Karpas-422 (cell line): ENCODE measurements at regions not wholly inside any gene's neighbourhood (a gene's known extent, or its start where the extent isn't known, plus 50 kb on each side); places are given as distances from the start of the nearest gene placed in this dataset.
"Not testable (repeated sequence)": the region's sequence is repeated elsewhere in the genome, so short reads cannot be mapped to it uniquely, and the experiment has no call there.

Experiments used
- DNase-seq: peaks from one replicate; pipeline ENCODE4 v3.0.0-alpha.2; 2015
- H2AFZ ChIP-seq: fragments of 200-600 bp; sonication (generic); 2 replicates; pipeline ENCODE4 v1.6.1; 2014; ENCODE audit warnings: antibody characterized with exemption, low read length, mixed read lengths
- H3K27ac ChIP-seq: fragments of 200-600 bp; sonication (generic); 2 replicates; pipeline ENCODE4 v1.5.1; 2014; ENCODE audit warnings: mild to moderate bottlenecking, low read length, moderate library complexity
- H3K27me3 ChIP-seq: fragments of 200-600 bp; sonication (generic); 2 replicates; pipeline ENCODE4 v1.6.1; 2014; ENCODE audit warnings: low read length, mixed read lengths
- H3K36me3 ChIP-seq: fragments of 200-600 bp; sonication (generic); 2 replicates; pipeline ENCODE4 v1.6.1; 2014; ENCODE audit warnings: low read length, mixed read lengths; ENCODE audit not compliant: insufficient read depth
- H3K4me1 ChIP-seq: fragments of 200-600 bp; sonication (generic); 2 replicates; pipeline ENCODE4 v1.6.1; 2014; ENCODE audit warnings: mild to moderate bottlenecking, low read length, mixed read lengths
- H3K4me2 ChIP-seq: fragments of 200-600 bp; sonication (generic); 2 replicates; pipeline ENCODE4 v1.6.1; 2014; ENCODE audit warnings: low read length, low read depth, mild to moderate bottlenecking; ENCODE audit not compliant: poor library complexity, severe bottlenecking
- H3K4me3 ChIP-seq: fragments of 200-600 bp; sonication (generic); 2 replicates; pipeline ENCODE4 v1.5.1; 2014; ENCODE audit warnings: mild to moderate bottlenecking, antibody characterized with exemption, low read length, mixed read lengths
- H3K79me2 ChIP-seq: fragments of 200-600 bp; sonication (generic); 2 replicates; pipeline ENCODE4 v1.6.1; 2014; ENCODE audit warnings: mild to moderate bottlenecking, low read length, mixed read lengths
- H3K9ac ChIP-seq: fragments of 200-600 bp; sonication (generic); 2 replicates; pipeline ENCODE4 v1.6.0; 2014; ENCODE audit warnings: low read length
- H3K9me2 ChIP-seq: fragments of 200-600 bp; sonication (generic), shearing (Covaris generic); replicated peaks from 2 replicates; pipeline ENCODE4 v1.6.0; 2014; ENCODE audit warnings: mild to moderate bottlenecking, low read length, moderate library complexity; ENCODE audit not compliant: insufficient read depth
- H3K9me3 ChIP-seq: fragments of 300-700, 200-600 bp; sonication (generic); 2 replicates; pipeline ENCODE4 v1.6.1; 2014; ENCODE audit warnings: low read length, mixed read lengths
- H4K20me1 ChIP-seq: fragments of 200-600 bp; sonication (generic); 2 replicates; pipeline ENCODE4 v1.6.1; 2014; ENCODE audit warnings: mild to moderate bottlenecking, antibody characterized with exemption, low read length, low read depth; ENCODE audit not compliant: insufficient read depth

DNA sequence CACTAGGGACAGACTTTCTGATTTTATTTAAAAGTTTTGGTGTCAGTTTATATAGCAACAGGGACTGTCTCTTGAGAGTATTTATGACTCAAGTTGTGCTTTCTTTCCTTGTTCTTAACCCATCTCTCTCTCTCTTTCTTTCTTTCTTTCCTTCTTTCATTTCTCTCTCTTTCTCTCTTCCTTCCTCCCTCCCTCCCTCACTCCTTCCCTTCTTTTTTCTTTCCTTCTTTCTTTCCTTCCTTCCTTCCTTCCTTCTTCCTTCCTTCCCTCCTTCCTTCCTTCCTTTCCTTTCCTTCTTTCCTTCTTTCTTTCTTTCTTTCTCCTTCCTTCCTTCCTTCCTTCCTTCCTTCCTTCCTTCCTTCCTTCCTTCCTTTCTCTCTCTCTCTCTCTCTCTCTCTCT lies 77.8 kb upstream of the PODXL start:
- not testable (repeated sequence) for H3K9me2 ChIP-seq, H2AFZ ChIP-seq

DNA sequence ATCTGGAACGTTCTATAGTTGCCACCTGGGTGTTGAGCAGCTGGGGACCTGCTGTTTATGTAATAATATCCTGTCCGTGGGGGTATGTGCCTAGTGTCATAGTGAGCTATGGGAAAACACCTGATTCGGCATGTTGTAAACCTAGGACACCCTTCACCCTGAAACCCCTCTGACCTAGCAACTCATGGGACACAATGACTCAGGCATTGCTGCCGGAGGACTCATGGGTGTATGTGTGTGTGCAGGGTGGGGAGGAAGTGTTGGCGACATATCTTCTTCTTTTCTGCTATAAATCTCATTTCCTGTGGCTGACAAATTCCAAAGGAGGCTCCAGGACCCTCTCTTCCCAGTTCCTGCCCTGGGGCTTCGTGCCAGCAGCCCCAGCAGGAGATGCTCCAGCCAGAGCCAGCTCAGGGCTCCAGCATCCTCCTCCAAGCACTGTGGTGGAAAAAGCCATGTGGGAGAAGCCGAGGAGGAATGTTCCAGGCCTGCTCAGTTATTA lies 77.0 kb upstream of the PODXL start:
- H3K9me3 ChIP-seq = no peaks in the 10 kb centered on the region
- H3K4me3 ChIP-seq = no peak overlapping the region
- H3K4me1 ChIP-seq = no peaks in the 10 kb centered on the region
- no peak overlapping the region for H3K4me2 ChIP-seq
- H3K27ac ChIP-seq = no peak overlapping the region
- no peaks in the 10 kb centered on the region for H3K27me3 ChIP-seq
- no peaks in the 10 kb centered on the region for H3K36me3 ChIP-seq
- H3K9ac ChIP-seq = no peak overlapping the region
- DNase-seq = no peak
- H4K20me1 ChIP-seq = no peaks in the 10 kb centered on the region
- no peak overlapping the region for H2AFZ ChIP-seq
- H3K9me2 ChIP-seq = no peaks in the 10 kb centered on the region
- no peaks in the 10 kb centered on the region for H3K79me2 ChIP-seq

More for the DNA sequence above, 77.8 kb upstream of the PODXL start:
- not testable (repeated sequence) for H3K27me3 ChIP-seq, H3K36me3 ChIP-seq, H3K9ac ChIP-seq, DNase-seq, H3K79me2 ChIP-seq, H4K20me1 ChIP-seq, H3K4me2 ChIP-seq, H3K27ac ChIP-seq, H3K4me1 ChIP-seq, H3K9me3 ChIP-seq, H3K4me3 ChIP-seq

DNA sequence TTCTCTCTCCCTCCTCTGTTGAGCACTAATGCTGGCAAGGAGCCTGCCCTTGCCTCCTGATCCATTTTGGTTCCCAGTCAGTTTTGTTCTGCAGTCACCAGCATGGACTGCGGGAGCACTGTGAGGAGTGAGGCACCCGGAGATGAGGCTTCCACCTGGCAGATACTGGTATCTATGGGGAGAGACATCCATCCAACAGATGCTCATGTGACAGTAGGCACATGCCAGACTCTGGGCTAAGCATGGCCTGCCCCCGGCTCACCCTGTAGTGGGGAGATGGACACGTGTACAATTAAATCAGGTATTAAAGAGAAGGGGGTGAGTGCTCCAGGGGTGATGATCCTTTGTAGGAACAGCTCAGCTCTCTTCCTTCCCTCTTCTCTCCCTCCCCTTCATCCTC lies 74.0 kb upstream of the PODXL start:
- H3K9ac ChIP-seq = no peak overlapping the region
- DNase-seq = no peak
- H3K36me3 ChIP-seq = no peaks in the 10 kb centered on the region
- H3K79me2 ChIP-seq = no peaks in the 10 kb centered on the region
- no peak overlapping the region for H3K4me2 ChIP-seq
- H4K20me1 ChIP-seq = no peaks in the 10 kb centered on the region
- H3K4me1 ChIP-seq = no peaks in the 10 kb centered on the region
- H3K4me3 ChIP-seq = no peak overlapping the region
- no peaks in the 10 kb centered on the region for H3K9me3 ChIP-seq
- no peak overlapping the region for H2AFZ ChIP-seq
- no peaks in the 10 kb centered on the region for H3K9me2 ChIP-seq
- no peaks in the 10 kb centered on the region for H3K27me3 ChIP-seq
- H3K27ac ChIP-seq = no peak overlapping the region

DNA sequence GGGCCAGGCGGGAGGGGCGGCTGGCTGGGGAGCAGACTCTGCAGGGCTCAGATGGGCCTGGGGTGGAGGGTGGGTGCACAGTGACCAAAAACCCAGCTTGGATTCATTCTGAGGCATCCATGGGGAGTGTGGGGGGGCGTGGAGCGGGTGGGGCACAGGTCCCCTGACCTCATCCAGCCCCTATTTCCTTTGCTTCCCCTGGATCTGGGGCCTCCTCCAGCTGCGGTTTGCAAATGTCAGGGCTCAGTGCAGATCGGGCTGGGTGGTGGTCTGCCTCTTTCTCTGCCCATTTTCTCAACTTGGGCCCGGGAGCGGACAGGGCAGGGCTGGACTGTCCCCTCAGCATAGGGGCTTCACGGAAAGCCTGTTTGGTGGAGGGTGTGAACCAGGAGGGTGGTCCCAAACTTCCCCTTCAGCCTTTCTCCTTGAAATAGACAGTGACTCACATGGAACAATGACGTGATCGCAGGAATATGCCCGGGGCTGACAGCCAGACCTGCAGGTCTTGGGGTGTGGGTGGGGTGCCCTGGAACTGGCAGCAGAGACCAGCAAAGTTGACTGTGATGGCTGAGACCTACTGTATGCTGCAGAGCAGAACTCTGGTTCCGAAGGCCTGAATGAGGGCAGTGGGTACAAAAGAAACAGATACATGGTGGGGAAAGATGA lies 72.9 kb upstream of the PODXL start:
- Histone ChIP-seq H3K9ac (no peak overlapping the region), H3K27me3 (no peaks in the 10 kb centered on the region), H4K20me1 (no peaks in the 10 kb centered on the region), H3K36me3 (no peaks in the 10 kb centered on the region), H3K9me3 (no peaks in the 10 kb centered on the region), H3K4me3 (no peak overlapping the region), H2AFZ (no peak overlapping the region), H3K79me2 (no peaks in the 10 kb centered on the region), H3K9me2 (no peaks in the 10 kb centered on the region), H3K4me2 (no peak overlapping the region), H3K27ac (no peak overlapping the region), H3K4me1 (no peaks in the 10 kb centered on the region)
- no peak for DNase-seq

DNA sequence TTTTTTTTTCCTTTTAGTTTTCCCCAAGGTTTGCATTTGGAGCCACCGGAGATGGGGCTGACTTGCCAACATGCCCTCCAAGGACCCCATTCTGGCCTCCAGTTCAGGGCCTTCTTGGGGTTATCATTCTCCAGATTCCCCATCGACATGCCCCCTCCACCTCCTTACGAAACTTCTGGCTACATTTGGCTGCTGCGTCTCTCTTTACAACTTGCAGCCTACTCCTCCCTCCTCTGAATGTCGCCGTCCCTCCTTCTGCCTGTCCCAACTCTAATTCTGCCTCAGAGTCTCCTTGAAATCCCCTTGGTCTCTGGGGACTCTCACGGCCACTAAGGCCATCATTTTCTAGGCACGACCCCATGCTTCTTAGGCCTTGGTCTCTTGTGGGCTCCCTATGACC lies 72.2 kb upstream of the PODXL start:
- H3K9ac ChIP-seq = no peak overlapping the region
- no peaks in the 10 kb centered on the region for H4K20me1 ChIP-seq
- H3K36me3 ChIP-seq = no peaks in the 10 kb centered on the region
- H3K4me2 ChIP-seq = no peak overlapping the region
- H3K27me3 ChIP-seq = no peaks in the 10 kb centered on the region
- H3K4me1 ChIP-seq = no peaks in the 10 kb centered on the region
- DNase-seq = no peak
- no peak overlapping the region for H2AFZ ChIP-seq
- no peaks in the 10 kb centered on the region for H3K79me2 ChIP-seq
- no peaks in the 10 kb centered on the region for H3K9me3 ChIP-seq
- no peak overlapping the region for H3K27ac ChIP-seq
- H3K9me2 ChIP-seq = no peaks in the 10 kb centered on the region
- H3K4me3 ChIP-seq = no peak overlapping the region

DNA sequence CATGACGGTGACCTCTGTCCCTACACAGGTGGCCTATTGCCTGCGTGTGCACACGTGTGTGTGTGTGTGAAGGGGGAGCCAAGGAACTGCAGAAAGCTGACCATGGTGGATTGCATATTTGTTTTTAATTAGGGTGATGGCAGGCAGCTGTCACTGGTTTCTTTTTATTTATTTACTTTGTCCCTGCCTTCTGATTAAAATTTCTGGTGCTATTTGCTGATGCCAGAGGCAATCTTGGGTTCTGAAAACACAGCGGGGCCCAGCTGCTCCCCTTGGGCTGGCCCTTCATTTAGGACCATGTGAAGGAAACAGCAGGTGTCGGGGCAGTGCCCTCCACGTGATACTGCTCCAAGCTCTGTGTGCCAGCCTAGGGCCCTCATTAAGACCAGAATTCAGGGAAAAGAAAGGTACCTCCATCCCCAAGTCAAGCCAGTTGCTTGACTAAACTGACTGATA lies 71.3 kb upstream of the PODXL start:
- H3K4me2 ChIP-seq = no peak overlapping the region
- H3K27ac ChIP-seq = no peak overlapping the region
- no peak for DNase-seq
- no peaks in the 10 kb centered on the region for H3K36me3 ChIP-seq
- no peaks in the 10 kb centered on the region for H3K9me3 ChIP-seq
- H3K4me3 ChIP-seq = no peak overlapping the region
- no peaks in the 10 kb centered on the region for H3K4me1 ChIP-seq
- no peaks in the 10 kb centered on the region for H3K79me2 ChIP-seq
- no peak overlapping the region for H3K9ac ChIP-seq
- H4K20me1 ChIP-seq = no peaks in the 10 kb centered on the region
- no peak overlapping the region for H2AFZ ChIP-seq
- no peaks in the 10 kb centered on the region for H3K9me2 ChIP-seq
- H3K27me3 ChIP-seq = no peaks in the 10 kb centered on the region

DNA sequence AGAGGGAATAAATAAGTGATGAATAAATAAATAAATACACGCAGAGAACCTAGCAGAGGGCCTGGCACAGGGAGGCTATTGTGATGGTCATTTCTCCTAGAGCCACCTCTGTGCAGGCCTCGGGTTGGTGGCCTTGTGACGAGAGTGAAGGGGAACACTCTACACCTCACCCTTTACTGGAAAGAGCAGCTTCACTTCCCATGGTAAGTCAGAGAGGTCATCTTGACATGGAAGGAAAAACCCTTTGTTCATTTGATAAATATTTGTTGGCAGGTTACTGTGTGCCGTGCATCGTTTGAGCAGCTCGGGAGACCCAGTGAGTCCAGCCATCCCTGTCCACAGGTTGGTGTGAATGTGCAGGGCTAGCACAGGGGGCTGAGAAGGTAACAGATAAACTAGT lies 70.2 kb upstream of the PODXL start:
- H3K79me2 ChIP-seq = no peaks in the 10 kb centered on the region
- H2AFZ ChIP-seq = no peak overlapping the region
- no peaks in the 10 kb centered on the region for H3K36me3 ChIP-seq
- H3K4me1 ChIP-seq = no peaks in the 10 kb centered on the region
- H3K27me3 ChIP-seq = no peaks in the 10 kb centered on the region
- no peak for DNase-seq
- H3K9me3 ChIP-seq = no peaks in the 10 kb centered on the region
- H3K4me3 ChIP-seq = no peak overlapping the region
- no peak overlapping the region for H3K27ac ChIP-seq
- H3K9ac ChIP-seq = no peak overlapping the region
- H3K9me2 ChIP-seq = no peaks in the 10 kb centered on the region
- no peaks in the 10 kb centered on the region for H4K20me1 ChIP-seq
- H3K4me2 ChIP-seq = no peak overlapping the region

DNA sequence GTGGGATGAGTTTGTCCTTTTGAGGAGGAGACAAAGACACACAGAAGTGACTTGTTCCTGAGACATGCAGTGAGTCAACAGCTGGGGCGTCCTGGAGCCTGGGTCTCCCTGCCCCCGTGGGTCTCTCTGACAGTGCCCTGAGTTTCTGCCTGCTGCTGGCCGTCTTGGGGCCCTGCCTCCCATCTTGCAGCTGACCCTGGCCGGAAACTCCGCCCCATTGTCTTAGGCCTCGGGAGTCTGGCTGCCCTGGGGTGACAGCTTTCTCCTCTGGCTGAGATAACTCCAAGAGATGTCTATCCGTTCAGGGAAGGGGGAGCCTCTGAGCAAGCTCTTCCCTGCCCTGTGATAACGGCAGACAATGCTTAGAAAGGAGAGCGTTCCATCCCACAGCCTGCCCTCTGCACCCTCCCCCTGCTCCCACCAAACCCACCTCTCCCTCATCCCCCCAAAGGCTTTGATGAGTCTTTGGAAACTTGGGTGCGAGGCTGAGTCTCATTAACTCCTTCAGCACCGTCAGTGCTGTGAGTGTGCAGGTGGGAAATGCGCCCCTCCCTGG lies 69.5 kb upstream of the PODXL start:
- Histone ChIP-seq H4K20me1 (no peaks in the 10 kb centered on the region), H3K9me2 (no peaks in the 10 kb centered on the region), H3K4me1 (no peaks in the 10 kb centered on the region), H3K9ac (no peak overlapping the region), H3K79me2 (no peaks in the 10 kb centered on the region), H3K4me2 (no peak overlapping the region), H2AFZ (no peak overlapping the region), H3K27ac (no peak overlapping the region), H3K4me3 (no peak overlapping the region), H3K36me3 (no peaks in the 10 kb centered on the region), H3K27me3 (no peaks in the 10 kb centered on the region), H3K9me3 (no peaks in the 10 kb centered on the region)
- no peak for DNase-seq
